HG03095 (cell line): ENCODE measurements at regions not wholly inside any gene's neighbourhood (a gene's known extent, or its start where the extent isn't known, plus 50 kb on each side); places are given as distances from the start of the nearest gene placed in this dataset.
"Not testable (repeated sequence)": the region's sequence is repeated elsewhere in the genome, so short reads cannot be mapped to it uniquely, and the experiment has no call there.

ENCODE experiments used
- ATAC-seq: cut with Tn5 transposase; IDR thresholded peaks from one replicate; pipeline ENCODE4 v1.9.1; 2021; ENCODE audit warnings: moderate library complexity; ENCODE audit not compliant: unreplicated experiment

GRCh38 chr5:40233268-40233667, 446.4 kb upstream of the PTGER4 start:
- no peak for ATAC-seq

DNA sequence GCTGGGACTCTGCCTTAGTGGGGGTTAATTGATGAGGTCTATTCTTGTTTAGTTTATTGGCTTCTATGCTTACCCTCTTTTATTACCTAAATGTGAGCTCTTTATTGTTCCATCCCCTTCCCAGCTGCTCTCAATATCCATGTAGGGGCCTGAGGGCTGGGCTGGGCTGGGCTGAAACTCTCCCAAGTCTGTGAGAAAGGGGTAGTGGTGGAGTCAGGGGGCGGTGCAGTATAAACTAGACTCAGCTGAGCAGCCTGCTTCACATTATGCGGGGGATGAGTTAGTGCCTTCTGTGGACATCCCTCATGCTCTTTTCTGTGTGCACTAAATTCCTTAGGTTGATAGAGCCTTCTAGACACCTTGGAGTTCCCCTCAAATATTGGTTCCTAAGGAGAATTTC, 451.8 kb upstream of the PTGER4 start:
- no peak for ATAC-seq

DNA sequence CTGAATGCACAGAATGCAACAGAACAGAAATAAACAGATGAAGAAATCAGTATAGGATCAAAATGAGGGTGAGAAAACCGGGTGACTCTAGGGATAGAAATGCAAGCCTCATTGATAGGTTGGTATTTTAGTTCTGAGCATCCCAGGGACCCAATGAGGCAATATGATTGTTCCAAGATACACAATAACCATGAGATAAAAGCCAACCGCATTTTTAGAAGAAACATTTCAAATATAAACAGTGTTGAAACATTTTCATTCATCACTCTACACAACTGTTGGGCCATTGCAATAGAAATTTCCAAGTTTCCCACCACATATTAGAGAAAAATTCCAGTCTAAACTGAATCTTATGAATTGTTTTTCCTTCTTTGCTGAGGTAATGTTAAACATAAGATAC, 452.3 kb upstream of the PTGER4 start:
- ATAC-seq: no peak

DNA sequence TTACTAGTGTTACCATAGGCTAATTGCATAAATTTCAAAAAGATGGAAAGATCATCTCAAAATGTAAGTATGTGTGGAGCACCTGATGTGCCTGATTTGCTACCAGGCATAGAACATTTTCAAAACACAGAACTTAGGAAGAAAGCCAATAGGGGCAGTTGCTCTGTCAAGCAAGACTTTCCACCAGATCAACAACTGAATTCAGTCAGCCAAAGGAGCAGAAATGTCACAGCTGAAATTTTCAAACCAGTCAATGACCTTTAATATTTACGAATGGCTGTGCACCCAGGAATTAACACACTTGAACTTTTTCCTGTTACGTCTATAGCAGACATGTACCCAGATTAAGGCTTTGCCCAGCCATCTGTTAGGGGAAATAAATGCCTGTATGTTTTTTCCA, 452.8 kb upstream of the PTGER4 start:
- ATAC-seq: no peak

DNA sequence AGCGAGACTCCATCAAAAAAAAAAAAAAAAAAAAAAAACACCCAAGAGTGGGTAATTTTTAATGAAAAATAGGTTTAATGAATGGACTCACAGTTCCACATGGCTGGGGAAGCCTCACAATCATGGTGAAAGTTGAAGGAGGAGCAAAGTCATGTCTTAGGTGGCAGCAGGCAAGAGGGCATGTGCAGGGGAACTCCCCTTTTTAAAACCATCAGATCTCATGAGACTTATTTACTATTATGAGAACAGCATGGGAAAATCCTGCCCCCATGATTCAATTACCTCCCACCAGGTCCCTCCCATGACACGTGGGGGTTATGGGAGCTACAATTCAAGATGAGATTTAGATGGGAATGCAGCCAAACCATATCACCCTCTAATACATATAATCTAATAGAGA, 454.6 kb upstream of the PTGER4 start:
- not testable (repeated sequence) for ATAC-seq

GRCh38 chr5:40224421-40224820, 455.3 kb upstream of the PTGER4 start:
- ATAC-seq: peak; percentile 20

DNA sequence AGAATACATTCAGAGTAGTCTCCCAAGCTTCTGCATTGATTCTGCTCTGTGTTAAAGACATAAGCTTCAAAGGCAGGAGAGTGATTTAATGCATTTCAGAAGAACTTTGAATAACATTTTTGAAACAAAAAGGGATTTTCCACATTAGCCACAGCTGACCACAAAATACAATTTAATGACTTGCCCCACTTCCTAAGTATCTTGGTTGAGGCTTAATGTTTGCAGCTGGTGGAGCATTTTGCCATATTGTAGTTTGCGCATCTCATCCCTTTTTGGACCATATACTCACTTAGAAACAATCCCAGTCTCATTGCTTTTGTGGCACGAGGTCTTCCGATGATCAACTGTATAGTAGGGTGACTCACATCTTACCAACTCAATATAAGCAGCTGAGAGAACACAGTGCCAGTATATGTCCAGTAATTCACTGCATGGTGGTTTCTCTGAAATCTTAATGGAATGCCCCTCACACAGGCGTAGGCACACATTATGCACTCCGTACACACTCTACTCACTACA, 455.8 kb upstream of the PTGER4 start:
- peak; percentile 47 for ATAC-seq

DNA sequence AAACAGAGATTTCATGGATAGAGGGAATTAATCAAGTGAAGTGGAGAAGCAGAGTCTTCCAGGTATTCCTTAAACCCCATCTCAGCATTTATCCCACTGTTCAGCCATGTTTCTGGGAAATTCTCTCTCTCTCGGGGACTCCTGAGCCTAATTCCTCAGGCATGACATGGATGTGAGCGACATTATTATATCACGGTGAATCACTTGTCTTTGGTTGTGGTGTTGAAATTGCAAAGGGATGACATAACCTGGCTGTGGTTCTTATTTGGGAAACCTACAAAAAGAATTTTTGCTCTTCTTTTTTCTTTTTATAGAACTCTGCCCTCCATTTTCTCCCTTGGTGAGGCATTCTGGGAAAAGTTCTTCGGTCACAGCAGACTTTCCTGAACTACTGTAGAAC, 457.9 kb upstream of the PTGER4 start:
- no peak for ATAC-seq

GRCh38 chr5:40221255-40221654, 458.5 kb upstream of the PTGER4 start:
- no peak for ATAC-seq

- ATAC-seq: no peak
These were observed 459.5 kb upstream of the PTGER4 start for GRCh38 chr5:40220260-40220659.

DNA sequence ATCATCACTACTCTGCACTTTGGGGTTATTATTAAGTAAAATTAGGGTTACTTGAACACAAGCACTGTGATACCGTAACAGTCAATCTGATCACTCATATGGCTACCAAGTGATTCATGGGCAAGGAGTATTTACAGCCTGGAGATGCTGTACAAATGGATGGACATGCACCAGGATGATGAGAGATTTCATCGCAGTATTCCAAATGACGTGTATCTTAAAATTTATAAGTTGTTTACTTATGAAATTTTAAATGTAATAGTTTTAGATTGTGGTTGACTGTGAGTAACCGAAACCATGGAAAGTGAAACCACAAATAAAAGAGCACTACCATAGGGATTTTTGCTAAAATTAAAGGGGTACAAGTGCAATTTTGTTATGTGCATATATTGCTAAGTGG, 462.2 kb upstream of the PTGER4 start:
- ATAC-seq: no peak

- ATAC-seq: no peak
These were observed 469.0 kb upstream of the PTGER4 start for GRCh38 chr5:40210694-40211093.

- no peak for ATAC-seq
These were observed 473.7 kb upstream of the PTGER4 start for GRCh38 chr5:40206030-40206429.

DNA sequence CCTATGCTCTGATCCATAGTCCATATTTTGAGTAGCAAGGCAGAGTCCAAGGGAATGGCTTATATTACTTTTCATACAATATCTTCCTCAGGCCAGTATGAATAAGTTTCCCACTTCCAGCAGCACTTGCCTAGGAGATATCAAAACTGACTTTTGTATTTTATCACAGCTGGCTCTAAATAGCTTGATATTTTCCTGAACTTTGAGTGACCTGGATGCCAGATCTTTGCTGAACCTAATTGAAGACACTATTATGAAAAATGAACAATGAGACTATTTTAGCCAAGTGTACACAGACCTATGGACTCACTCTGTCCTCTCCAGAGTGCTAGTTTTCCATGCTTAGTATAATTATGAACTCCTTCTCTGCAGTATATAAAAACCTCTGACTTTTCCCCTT, 475.6 kb upstream of the PTGER4 start:
- ATAC-seq: no peak

DNA sequence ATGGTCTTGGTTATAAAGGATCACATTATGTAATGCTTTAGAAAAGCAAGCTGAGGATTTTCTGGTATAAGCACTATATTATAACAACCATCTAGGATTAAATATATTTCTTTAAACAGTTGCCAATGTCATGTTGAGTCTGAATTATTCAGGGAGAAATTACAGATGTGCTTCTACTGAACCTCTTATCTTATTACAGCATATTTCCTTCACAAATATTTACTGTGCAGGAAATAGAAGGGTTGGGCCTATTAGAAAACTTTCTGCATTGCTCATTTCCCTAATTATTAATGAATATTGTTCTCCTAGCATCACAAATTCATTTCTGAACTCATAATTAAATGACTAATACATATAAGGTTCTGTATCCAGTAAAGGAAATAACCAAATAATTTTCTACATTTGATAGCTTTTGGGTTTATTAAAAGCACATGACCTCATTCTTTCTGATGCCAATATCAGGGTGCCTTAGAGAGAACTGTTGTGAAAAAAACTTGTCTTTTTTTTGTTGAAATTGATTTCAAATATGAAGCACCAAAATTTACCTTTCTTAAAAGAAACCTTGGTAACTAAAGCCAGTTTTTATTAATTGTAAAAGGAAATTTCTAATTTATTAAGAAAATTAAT, 476.8 kb upstream of the PTGER4 start:
- no peak for ATAC-seq

DNA sequence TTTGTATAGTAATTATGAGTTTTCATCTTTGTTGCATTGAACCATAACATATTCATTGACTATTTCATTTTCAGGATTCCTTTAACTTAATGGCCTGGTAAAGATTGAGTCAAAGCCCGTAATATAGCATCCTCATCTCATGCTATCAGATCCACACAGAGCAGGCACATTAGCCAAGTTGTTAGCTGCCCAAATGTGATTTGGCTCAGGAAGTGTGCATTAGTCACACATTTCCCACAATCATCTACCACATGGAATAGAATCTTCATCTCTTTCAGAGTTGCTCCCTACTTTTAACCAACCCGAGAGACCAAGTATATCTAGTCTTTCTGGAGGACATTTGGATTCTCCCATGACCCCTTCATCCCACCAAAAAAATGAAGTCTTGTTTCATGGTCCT, 481.0 kb upstream of the PTGER4 start:
- no peak for ATAC-seq

- ATAC-seq: not testable (repeated sequence)
These were observed 484.1 kb upstream of the PTGER4 start for GRCh38 chr5:40195574-40195973.

- no peak for ATAC-seq
These were observed 488.6 kb upstream of the PTGER4 start for GRCh38 chr5:40191150-40191549.

GRCh38 chr5:40172721-40173120, 507.0 kb upstream of the PTGER4 start:
- no peak for ATAC-seq

- ATAC-seq: no peak
These were observed 507.7 kb upstream of the PTGER4 start for GRCh38 chr5:40171971-40172370.

DNA sequence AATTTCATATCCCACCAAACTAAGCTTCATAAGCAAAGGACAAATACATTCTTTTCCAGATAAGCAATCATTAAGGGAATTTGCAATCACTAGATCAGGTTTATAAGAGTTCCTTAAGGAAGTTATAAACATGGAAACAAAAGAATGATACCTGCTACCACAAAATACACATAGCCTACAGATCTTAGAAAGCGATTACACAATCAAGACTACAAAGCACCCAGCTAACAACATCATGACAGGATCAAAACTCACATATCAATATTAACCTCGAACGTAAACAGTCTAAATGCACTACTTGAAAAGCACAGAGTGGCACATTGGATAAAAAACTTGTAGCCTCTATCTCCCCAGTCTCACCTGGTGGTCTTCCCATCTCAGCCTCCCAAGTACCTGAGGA, 512.4 kb upstream of the PTGER4 start:
- no peak for ATAC-seq

GRCh38 chr5:40166802-40167201, 512.9 kb upstream of the PTGER4 start:
- ATAC-seq: no peak
